Smooth muscle cell (in vitro differentiated cells): ENCODE measurements at regions not wholly inside any gene's neighbourhood (a gene's known extent, or its start where the extent isn't known, plus 50 kb on each side); places are given as distances from the start of the nearest gene placed in this dataset.

Experiments
- DNase-seq: peaks from one replicate; lab custom pipeline; 2025; ENCODE audit not compliant: unreplicated experiment; lab: John Stamatoyannopoulos, UW
- H2AFZ ChIP-seq: fragments of 200-600 bp; sonication (generic); 2 replicates; pipeline ENCODE4 v1.6.0; 2016; ENCODE audit warnings: antibody characterized with exemption, low read depth, mild to moderate bottlenecking
- H3F3A ChIP-seq: fragments of 200-600 bp; sonication (generic); 2 replicates; pipeline ENCODE4 v1.6.0; 2017; ENCODE audit warnings: antibody characterized with exemption, low read depth
- H3K27ac ChIP-seq: fragments of 200-600 bp; sonication (generic); 2 replicates; pipeline ENCODE4 v1.5.1; 2016; ENCODE audit warnings: low read depth, mild to moderate bottlenecking
- H3K27me3 ChIP-seq: fragments of 200-600 bp; sonication (generic); 2 replicates; pipeline ENCODE4 v1.6.1; 2016; ENCODE audit warnings: low read depth, mild to moderate bottlenecking
- H3K36me3 ChIP-seq: fragments of 200-600 bp; sonication (generic); 2 replicates; pipeline ENCODE4 v1.5.1; 2016; ENCODE audit warnings: low read depth
- H3K4me1 ChIP-seq: fragments of 200-600 bp; sonication (generic); 2 replicates; pipeline ENCODE4 v1.5.1; 2016; ENCODE audit warnings: low read depth
- H3K4me2 ChIP-seq: fragments of 200-600 bp; sonication (generic); 2 replicates; pipeline ENCODE4 v1.6.0; 2016; ENCODE audit warnings: mild to moderate bottlenecking
- H3K4me3 ChIP-seq: fragments of 200-600 bp; sonication (generic); 2 replicates; pipeline ENCODE4 v1.5.1; 2016; ENCODE audit warnings: mild to moderate bottlenecking
- H3K79me2 ChIP-seq: fragments of 200-600 bp; sonication (generic); 2 replicates; pipeline ENCODE4 v1.6.0; 2016; ENCODE audit warnings: low read depth, mild to moderate bottlenecking
- H3K9ac ChIP-seq: fragments of 200-600 bp; sonication (generic); 2 replicates; pipeline ENCODE4 v1.6.0; 2016; ENCODE audit warnings: low read depth
- H3K9me3 ChIP-seq: fragments of 200-600 bp; sonication (generic); replicated peaks from 2 replicates; pipeline ENCODE4 v1.5.1; 2016; ENCODE audit warnings: low read depth
- H4K20me1 ChIP-seq: fragments of 200-600 bp; sonication (generic); 2 replicates; pipeline ENCODE4 v1.6.0; 2016; ENCODE audit warnings: low read depth
- CTCF ChIP-seq: fragments of 200-600 bp; sonication (generic); IDR thresholded peaks from 2 replicates; pipeline ENCODE4 v1.5.1; 2017; ENCODE audit warnings: borderline replicate concordance, mild to moderate bottlenecking, antibody characterized with exemption; ENCODE audit not compliant: insufficient read depth, poor library complexity, severe bottlenecking
- WGBS: methylation state at CpG from one replicate; pipeline ENCODE4 v1.1.7; 2016; ENCODE audit warnings: low lambda C conversion rate; 5-methylcytosine and 5-hydroxymethylcytosine counted together

- no peak for DNase-seq
- no peak for TF ChIP-seq CTCF
These were observed 175.3 kb downstream of the ZIC5 start for GRCh38 chr13:99796175-99796819.

GRCh38 chr13:99792079-99792921 is 179.3 kb downstream of the ZIC5 start:
- no peak for DNase-seq
- H3K4me1 ChIP-seq: peaks cover 19% of the 10 kb centered on the region
- H3K79me2 ChIP-seq: no peaks in the 10 kb centered on the region
- 77% methylated on average over 10 of the region's 10 CpGs for WGBS
- H3F3A ChIP-seq: no peaks in the 10 kb centered on the region
- no peaks in the 10 kb centered on the region for H3K27me3 ChIP-seq
- H3K4me2 ChIP-seq: no peak overlapping the region
- H4K20me1 ChIP-seq: no peaks in the 10 kb centered on the region
- no peak overlapping the region for H3K27ac ChIP-seq
- TF ChIP-seq CTCF: no peak
- H2AFZ ChIP-seq: no peak overlapping the region
- H3K4me3 ChIP-seq: no peak overlapping the region
- no peaks in the 10 kb centered on the region for H3K9me3 ChIP-seq
- no peaks in the 10 kb centered on the region for H3K36me3 ChIP-seq
- no peak overlapping the region for H3K9ac ChIP-seq

More at GRCh38 chr13:99796175-99796819, 175.3 kb downstream of the ZIC5 start:
- no peaks in the 10 kb centered on the region for H4K20me1 ChIP-seq
- no peaks in the 10 kb centered on the region for H3K27me3 ChIP-seq
- H3K4me1 ChIP-seq: peaks cover 29% of the 10 kb centered on the region
- H3K4me3 ChIP-seq: no peak overlapping the region
- H3K4me2 ChIP-seq: no peak overlapping the region
- no peaks in the 10 kb centered on the region for H3F3A ChIP-seq
- no peak overlapping the region for H2AFZ ChIP-seq
- no peak overlapping the region for H3K9ac ChIP-seq
- H3K79me2 ChIP-seq: no peaks in the 10 kb centered on the region
- no peaks in the 10 kb centered on the region for H3K9me3 ChIP-seq
- H3K27ac ChIP-seq: no peak overlapping the region
- H3K36me3 ChIP-seq: no peaks in the 10 kb centered on the region

GRCh38 chr13:99782669-99783068 is 188.9 kb downstream of the ZIC5 start:
- H4K20me1 ChIP-seq: no peaks in the 10 kb centered on the region
- TF ChIP-seq CTCF: no peak
- H3K9ac ChIP-seq: no peak overlapping the region
- DNase-seq: no peak
- no peaks in the 10 kb centered on the region for H3K79me2 ChIP-seq
- no peak overlapping the region for H3K4me2 ChIP-seq
- no peaks in the 10 kb centered on the region for H3F3A ChIP-seq
- no peaks in the 10 kb centered on the region for H3K27me3 ChIP-seq
- no peak overlapping the region for H2AFZ ChIP-seq
- no peak overlapping the region for H3K27ac ChIP-seq
- no peak overlapping the region for H3K4me3 ChIP-seq
- H3K4me1 ChIP-seq: no peaks in the 10 kb centered on the region
- no peaks in the 10 kb centered on the region for H3K9me3 ChIP-seq
- H3K36me3 ChIP-seq: no peaks in the 10 kb centered on the region
- 90% methylated on average over 3 of the region's 3 CpGs for WGBS

GRCh38 chr13:99778500-99778899 is 193.1 kb downstream of the ZIC5 start:
- H3K79me2 ChIP-seq: no peaks in the 10 kb centered on the region
- H3K9ac ChIP-seq: no peak overlapping the region
- WGBS: 90% methylated on average over 2 of the region's 2 CpGs

More at GRCh38 chr13:99778500-99778899, 193.1 kb downstream of the ZIC5 start:
- H3K4me2 ChIP-seq: no peak overlapping the region
- H3K36me3 ChIP-seq: no peaks in the 10 kb centered on the region
- H3K27me3 ChIP-seq: no peaks in the 10 kb centered on the region
- no peak overlapping the region for H3K27ac ChIP-seq
- TF ChIP-seq CTCF: no peak
- no peak for DNase-seq
- H3K4me1 ChIP-seq: no peaks in the 10 kb centered on the region
- H2AFZ ChIP-seq: no peak overlapping the region
- H4K20me1 ChIP-seq: no peaks in the 10 kb centered on the region
- H3K4me3 ChIP-seq: no peak overlapping the region
- H3K9me3 ChIP-seq: no peaks in the 10 kb centered on the region
- no peaks in the 10 kb centered on the region for H3F3A ChIP-seq
